ENCODE measurements at regions not wholly inside any gene's neighbourhood (a gene's known extent, or its start where the extent isn't known, plus 50 kb on each side); places are given as distances from the start of the nearest gene placed in this dataset.

- no peak for TF ChIP-seq CTCF (IDR thresholded peaks at IDR 0.05; ENCODE audit: poor library complexity, severe bottlenecking)
- TF ChIP-seq EP300 (conservative IDR thresholded peaks at IDR 0.05; ENCODE audit: poor library complexity, severe bottlenecking): no peak
- TF ChIP-seq POLR2AphosphoS5 (IDR thresholded peaks at IDR 0.05): no peak
- no peak for TF ChIP-seq REST (IDR thresholded peaks at IDR 0.05; ENCODE audit: borderline replicate concordance)
- no peak for TF ChIP-seq EZH2 (IDR thresholded peaks at IDR 0.05; ENCODE audit: borderline replicate concordance, insufficient read depth, low read length, poor library complexity, severe bottlenecking)
Measured at GRCh38 chr13:70473907-70474306, 365.7 kb upstream of the KLHL1 start.

Measured in neural cell (in vitro differentiated cells).